IPS DF 6.9 (cell line): ENCODE measurements at regions not wholly inside any gene's neighbourhood (a gene's known extent, or its start where the extent isn't known, plus 50 kb on each side); places are given as distances from the start of the nearest gene placed in this dataset.

Experiments
- DNase-seq: peaks from one replicate; pipeline ENCODE4 v3.0.0-alpha.2; 2013; ENCODE audit warnings: low read depth, low spot score
- H3K27ac ChIP-seq: one replicate; pipeline ENCODE4 v1.5.1; 2013; ENCODE audit warnings: low read length, control low read depth
- H3K27me3 ChIP-seq: 2 replicates; pipeline ENCODE4 v1.6.1; 2013; ENCODE audit warnings: mild to moderate bottlenecking, low read length; ENCODE audit not compliant: control insufficient read depth, insufficient read depth
- H3K36me3 ChIP-seq: 2 replicates; pipeline ENCODE4 v1.6.1; 2013; ENCODE audit warnings: low read length; ENCODE audit not compliant: control insufficient read depth, insufficient read depth
- H3K4me1 ChIP-seq: 2 replicates; pipeline ENCODE4 v1.6.1; 2013; ENCODE audit warnings: low read length; ENCODE audit not compliant: control insufficient read depth, insufficient read depth
- H3K4me3 ChIP-seq: 2 replicates; pipeline ENCODE4 v1.5.1; 2013; ENCODE audit warnings: mild to moderate bottlenecking, low read length
- H3K9me3 ChIP-seq: 2 replicates; pipeline ENCODE4 v1.6.1; 2013; ENCODE audit warnings: low read length, inconsistent platforms; ENCODE audit not compliant: control insufficient read depth, insufficient read depth
- WGBS: extraction: QIAGEN DNeasy Blood & Tissue Kit; methylation state at CpG from one replicate; pipeline ENCODE4 v1.1.7; 2013; ENCODE audit warnings: mixed read lengths, missing lambda C conversion rate; ENCODE audit not compliant: insufficient read length, insufficient coverage; 5-methylcytosine and 5-hydroxymethylcytosine counted together

GRCh38 chr6:225907-226306 is 66.4 kb upstream of the DUSP22 start:
- DNase-seq = no peak
- Histone ChIP-seq H3K4me1 (peaks cover 1% of the 10 kb centered on the region; the same call in 1 of the 2 replicates), H3K36me3 (no peaks in the 10 kb centered on the region), H3K9me3 (no peaks in the 10 kb centered on the region), H3K4me3 (no peak overlapping the region), H3K27me3 (no peaks in the 10 kb centered on the region), H3K27ac (no peak overlapping the region)
- WGBS = no CpG with 5 or more reads among the region's 17 CpGs

GRCh38 chr6:226516-227073 is 65.7 kb upstream of the DUSP22 start:
- H3K36me3 ChIP-seq = no peaks in the 10 kb centered on the region
- no peaks in the 10 kb centered on the region for H3K9me3 ChIP-seq
- no CpG with 5 or more reads among the region's 6 CpGs for WGBS
- no peak overlapping the region for H3K4me3 ChIP-seq
- H3K27me3 ChIP-seq = no peaks in the 10 kb centered on the region
- H3K27ac ChIP-seq = no peak overlapping the region
- no peak for DNase-seq
- H3K4me1 ChIP-seq = no peaks in the 10 kb centered on the region

- no peaks in the 10 kb centered on the region for H3K36me3 ChIP-seq
- no peaks in the 10 kb centered on the region for H3K4me1 ChIP-seq
- WGBS = no CpG with 5 or more reads among the region's 17 CpGs
- no peaks in the 10 kb centered on the region for H3K27me3 ChIP-seq
- H3K9me3 ChIP-seq = no peaks in the 10 kb centered on the region
- H3K4me3 ChIP-seq = no peak overlapping the region
- H3K27ac ChIP-seq = no peak overlapping the region
- no peak for DNase-seq
These were observed 65.1 kb upstream of the DUSP22 start for GRCh38 chr6:227074-227782.

GRCh38 chr6:227812-228338 is 64.4 kb upstream of the DUSP22 start:
- Histone ChIP-seq H3K27ac (no peak overlapping the region), H3K27me3 (no peaks in the 10 kb centered on the region), H3K36me3 (no peaks in the 10 kb centered on the region), H3K4me1 (no peaks in the 10 kb centered on the region), H3K9me3 (no peaks in the 10 kb centered on the region), H3K4me3 (no peak overlapping the region)
- WGBS = no CpG with 5 or more reads among the region's 9 CpGs
- DNase-seq = no peak

GRCh38 chr6:228881-229651 is 63.2 kb upstream of the DUSP22 start:
- Histone ChIP-seq H3K36me3 (no peaks in the 10 kb centered on the region), H3K4me1 (no peaks in the 10 kb centered on the region), H3K27me3 (no peaks in the 10 kb centered on the region), H3K27ac (no peak overlapping the region), H3K4me3 (no peak overlapping the region), H3K9me3 (no peaks in the 10 kb centered on the region)
- DNase-seq = no peak
- WGBS = no CpG with 5 or more reads among the region's 15 CpGs

- Histone ChIP-seq H3K4me3 (no peak overlapping the region), H3K27ac (no peak overlapping the region), H3K9me3 (no peaks in the 10 kb centered on the region), H3K27me3 (no peaks in the 10 kb centered on the region), H3K36me3 (no peaks in the 10 kb centered on the region), H3K4me1 (no peaks in the 10 kb centered on the region)
- no peak for DNase-seq
- no CpG with 5 or more reads among the region's 4 CpGs for WGBS
These were observed 60.5 kb upstream of the DUSP22 start for GRCh38 chr6:231779-232178.

- no peaks in the 10 kb centered on the region for H3K36me3 ChIP-seq
- H3K27ac ChIP-seq = no peak overlapping the region
- no peaks in the 10 kb centered on the region for H3K27me3 ChIP-seq
- H3K4me1 ChIP-seq = no peaks in the 10 kb centered on the region
- H3K9me3 ChIP-seq = no peaks in the 10 kb centered on the region
- DNase-seq = no peak
- WGBS = no CpG with 5 or more reads among the region's 12 CpGs
- no peak overlapping the region for H3K4me3 ChIP-seq
These were observed 59.2 kb upstream of the DUSP22 start for GRCh38 chr6:232982-233640.

- WGBS = no CpG with 5 or more reads among the region's 3 CpGs
- Histone ChIP-seq H3K4me1 (no peaks in the 10 kb centered on the region), H3K27me3 (no peaks in the 10 kb centered on the region), H3K27ac (no peak overlapping the region), H3K4me3 (no peak overlapping the region), H3K9me3 (no peaks in the 10 kb centered on the region), H3K36me3 (no peaks in the 10 kb centered on the region)
- DNase-seq = no peak
These were observed 57.4 kb upstream of the DUSP22 start for GRCh38 chr6:234706-235372.

GRCh38 chr6:235763-236360 is 56.4 kb upstream of the DUSP22 start:
- Histone ChIP-seq H3K27me3 (no peaks in the 10 kb centered on the region), H3K27ac (no peak overlapping the region), H3K9me3 (no peaks in the 10 kb centered on the region), H3K4me3 (no peak overlapping the region), H3K36me3 (no peaks in the 10 kb centered on the region), H3K4me1 (0 out of 2 replicates have a peak, but pooled peaks cover 2% of the 10 kb centered on the region)
- WGBS = no CpG with 5 or more reads among the region's 2 CpGs
- no peak for DNase-seq
